Stimulated activated CD8-positive, alpha-beta memory T cell treated with anti-CD3 and anti-CD28 coated beads, Interleukin-7, amount 100 ng/mL, for 48 hours (primary cell): ENCODE measurements at regions not wholly inside any gene's neighbourhood (a gene's known extent, or its start where the extent isn't known, plus 50 kb on each side); places are given as distances from the start of the nearest gene placed in this dataset.
"Not testable (repeated sequence)": the region's sequence is repeated elsewhere in the genome, so short reads cannot be mapped to it uniquely, and the experiment has no call there.

Source experiments
- DNase-seq, 2 donors: peaks; one replicate each; pipeline ENCODE4 v3.0.0-alpha.2; 2020; ENCODE audit warnings: low read depth in 1 of 2; ENCODE audit errors: extremely low read depth in 1 of 2

GRCh38 chr22:34587357-34588356 lies 478.3 kb upstream of the ISX start:
- DNase-seq: no peak

DNA sequence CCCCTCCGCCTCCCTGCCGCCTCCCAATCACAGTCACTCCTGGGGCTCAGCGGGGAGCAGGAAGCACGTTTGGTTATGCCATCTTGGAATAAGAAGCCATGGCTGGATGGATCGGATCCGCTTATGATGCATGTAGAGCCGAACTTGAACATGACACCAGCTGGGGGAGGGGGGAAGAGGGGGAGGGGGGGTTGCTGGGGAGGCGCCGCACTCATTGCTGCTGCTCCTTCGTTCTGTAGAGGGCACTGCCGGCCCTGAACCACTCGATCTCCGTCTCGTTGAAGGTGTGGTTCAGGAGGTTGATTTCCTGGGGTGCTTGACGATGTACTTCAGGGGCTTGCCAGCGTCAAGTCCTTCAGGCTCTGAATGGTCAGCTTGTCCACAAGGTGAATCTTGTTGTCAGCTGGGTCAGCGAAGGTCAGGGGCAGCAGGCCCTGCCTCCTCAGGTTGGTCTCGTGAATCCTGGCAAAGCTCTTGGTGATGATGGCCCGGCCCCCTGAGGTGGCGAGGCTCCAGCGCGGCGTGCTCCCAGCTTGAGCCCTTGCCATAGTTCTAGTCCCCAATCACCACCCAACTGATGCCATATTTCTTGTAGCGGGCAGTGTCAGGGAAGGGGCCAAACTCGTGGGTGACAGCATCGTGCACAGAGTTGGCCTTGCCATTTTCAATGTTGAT lies 476.9 kb upstream of the ISX start:
- DNase-seq: no peak

DNA sequence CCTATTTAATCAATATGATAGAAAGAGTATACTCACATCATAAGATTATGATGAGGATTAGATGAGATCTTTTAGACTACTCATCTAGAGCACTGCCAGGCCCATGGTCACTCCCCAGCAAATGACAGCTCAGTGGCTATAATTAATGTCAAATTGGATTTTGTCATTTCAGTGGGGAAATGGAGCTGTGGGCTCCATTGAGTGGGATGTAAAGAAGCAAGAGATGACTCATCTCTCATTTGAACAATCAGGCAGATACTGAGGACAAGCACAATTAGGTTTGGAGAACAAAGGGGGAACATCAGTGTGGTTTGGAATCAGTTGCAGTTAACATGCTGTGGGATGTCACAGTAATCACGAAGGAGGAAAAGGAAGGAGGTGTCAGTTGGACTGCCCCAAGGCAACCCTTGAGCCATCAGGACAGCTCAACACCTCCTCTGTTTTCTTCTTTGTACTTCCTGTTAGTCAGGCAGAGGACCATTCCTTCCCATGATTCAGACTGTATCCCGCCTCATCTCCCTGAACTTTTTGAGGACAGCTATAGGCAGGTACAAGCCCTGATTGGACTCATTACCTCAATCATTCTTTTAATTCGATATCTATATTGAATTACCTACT lies 473.7 kb upstream of the ISX start:
- no peak for DNase-seq

DNA sequence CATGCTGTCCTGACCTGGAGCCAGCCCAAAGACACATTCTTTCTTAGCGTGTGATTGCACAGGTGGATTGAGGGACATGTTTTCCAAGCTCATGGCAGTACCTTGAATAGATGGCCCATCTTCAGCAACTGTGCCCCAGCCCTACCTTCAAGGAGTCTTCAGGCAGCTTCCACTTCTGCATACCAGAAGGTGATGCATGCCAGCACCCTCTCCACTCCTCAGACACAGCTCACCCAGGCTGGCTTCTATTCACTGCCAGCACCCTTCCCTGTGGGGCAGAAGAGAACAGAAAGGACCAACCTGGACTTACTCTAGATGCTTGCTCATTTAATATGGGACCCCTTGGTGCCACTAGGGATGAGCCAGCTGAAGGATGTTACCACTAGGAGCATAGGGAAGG lies 466.4 kb upstream of the ISX start:
- no peak for DNase-seq

DNA sequence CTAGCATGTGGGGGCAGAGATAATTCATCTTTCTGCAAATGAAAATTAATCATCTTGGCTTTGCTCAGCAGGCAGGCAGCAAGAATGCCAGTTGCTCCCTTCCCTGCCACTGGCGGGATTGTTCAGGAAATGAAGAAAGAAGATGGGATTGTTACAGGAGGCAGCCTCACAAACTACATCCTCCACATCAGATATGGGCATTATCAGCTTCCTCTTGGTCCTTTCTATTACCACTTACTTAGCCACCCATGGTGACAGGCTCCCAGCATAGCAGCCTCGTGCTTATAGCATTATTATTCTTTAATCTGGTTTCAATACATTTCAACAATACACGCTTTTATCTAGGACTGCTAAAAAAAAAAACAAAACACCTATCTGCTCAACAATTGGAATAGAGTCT lies 461.6 kb upstream of the ISX start:
- no peak for DNase-seq

DNA sequence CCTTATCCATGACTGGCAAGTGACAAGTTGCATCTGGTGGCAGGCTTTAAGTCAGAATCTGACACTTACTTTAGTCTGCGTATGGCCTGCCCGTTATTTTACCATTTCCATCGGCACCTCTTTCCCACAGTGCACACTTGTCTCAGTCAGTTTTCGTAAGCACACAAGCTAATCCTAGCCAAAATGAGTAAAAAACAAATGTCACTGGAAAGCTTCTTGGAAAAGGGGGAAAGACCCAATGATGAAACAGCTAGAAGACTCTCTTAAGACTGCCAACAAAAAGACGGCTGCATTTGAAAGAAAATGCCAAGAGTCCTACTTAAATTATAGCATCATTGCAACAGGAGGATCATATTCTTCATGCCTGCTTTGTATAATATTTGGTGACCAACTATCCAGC lies 457.9 kb upstream of the ISX start:
- DNase-seq: no peak

DNA sequence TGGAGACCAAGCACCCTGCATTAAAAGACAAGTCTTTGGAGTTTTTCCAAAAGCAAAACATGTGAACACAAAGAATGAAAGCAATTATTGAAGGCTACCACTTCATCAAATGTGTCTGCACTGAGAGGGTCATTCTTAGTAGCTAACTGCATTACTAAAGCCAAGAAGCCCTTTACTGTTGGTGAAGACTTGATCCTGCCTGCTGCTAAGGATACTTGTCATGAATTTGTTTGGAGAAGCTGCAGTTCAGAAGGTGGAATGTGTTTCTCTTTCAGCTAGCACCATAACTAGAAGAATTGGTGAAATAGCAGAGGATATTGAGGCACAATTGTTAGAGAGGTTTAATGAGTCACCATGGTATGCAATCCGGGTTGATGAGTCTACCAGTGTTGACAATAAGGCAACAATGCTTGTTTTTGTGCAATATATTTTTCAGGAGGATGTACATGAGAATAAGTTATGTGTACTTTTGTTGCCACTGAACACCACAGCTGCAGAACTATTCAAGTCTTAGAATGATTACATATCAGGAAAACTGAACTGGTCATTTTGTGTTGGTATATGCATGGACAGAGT lies 457.3 kb upstream of the ISX start:
- DNase-seq: no peak

DNA sequence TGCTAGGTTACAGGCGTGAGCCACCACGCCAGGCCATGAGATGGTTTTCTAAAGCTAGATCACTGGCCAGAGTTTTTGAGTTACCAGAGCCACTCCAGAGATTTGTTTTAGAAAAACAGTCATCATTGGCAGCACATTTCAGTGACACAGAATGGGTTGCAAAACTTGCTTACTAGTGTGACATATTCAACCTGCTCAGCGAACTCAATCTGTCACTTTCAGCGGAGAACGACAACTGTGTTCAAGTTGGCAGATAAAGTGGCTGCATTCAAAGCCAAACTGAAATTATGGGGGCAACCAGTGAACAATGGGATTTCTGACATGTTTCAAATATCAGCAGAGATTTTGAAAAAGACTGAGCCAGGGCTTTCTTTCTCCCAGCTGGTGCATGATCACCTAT lies 456.3 kb upstream of the ISX start:
- no peak for DNase-seq

GRCh38 chr22:34620161-34620560 lies 445.8 kb upstream of the ISX start:
- DNase-seq: no peak

GRCh38 chr22:34620832-34621231 lies 445.1 kb upstream of the ISX start:
- no peak for DNase-seq

- DNase-seq: no peak
Measured at GRCh38 chr22:34622602-34623001, 443.4 kb upstream of the ISX start.

DNA sequence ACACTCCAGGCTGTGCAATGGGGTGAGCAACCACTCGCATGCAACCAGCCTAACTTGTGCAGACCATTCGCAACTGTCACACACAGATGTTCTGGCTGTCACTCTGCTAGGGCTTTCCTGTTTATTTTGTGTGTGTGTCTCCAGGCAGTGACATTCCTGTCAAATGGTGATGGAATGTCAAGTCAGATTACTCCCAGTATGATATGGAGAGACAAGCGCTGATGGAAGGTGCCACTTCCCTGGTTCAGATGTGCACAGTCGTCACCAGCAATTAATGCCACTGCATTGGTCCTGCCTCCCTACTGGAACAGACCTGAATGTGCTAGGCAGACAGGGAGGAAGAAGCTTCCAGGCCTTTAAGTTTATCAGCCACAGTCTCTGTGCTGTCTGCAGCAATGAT lies 442.4 kb upstream of the ISX start:
- no peak for DNase-seq

DNA sequence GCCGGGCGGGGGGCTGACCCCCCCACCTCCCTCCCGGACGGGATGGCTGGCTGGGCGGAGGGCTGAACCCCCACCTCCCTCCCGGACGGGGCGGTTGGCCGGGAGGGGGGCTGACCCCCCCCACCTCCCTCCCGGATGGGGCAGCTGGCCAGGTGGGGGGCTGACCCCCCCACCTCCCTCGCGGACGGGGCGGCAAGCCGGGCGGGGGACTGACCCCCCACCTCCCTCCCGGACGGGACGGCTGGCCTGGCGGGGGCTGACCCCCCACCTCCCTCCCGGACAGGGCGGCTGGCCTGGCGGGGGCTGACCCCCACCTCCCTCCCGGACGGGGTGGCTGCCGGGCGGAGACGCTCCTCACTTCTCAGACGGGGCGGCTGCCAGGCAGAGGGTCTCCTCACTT lies 440.1 kb upstream of the ISX start:
- not testable (repeated sequence) for DNase-seq

GRCh38 chr22:34638128-34638527 lies 427.8 kb upstream of the ISX start:
- no peak for DNase-seq

- DNase-seq: no peak
Measured at GRCh38 chr22:34639911-34640310, 426.0 kb upstream of the ISX start.

DNA sequence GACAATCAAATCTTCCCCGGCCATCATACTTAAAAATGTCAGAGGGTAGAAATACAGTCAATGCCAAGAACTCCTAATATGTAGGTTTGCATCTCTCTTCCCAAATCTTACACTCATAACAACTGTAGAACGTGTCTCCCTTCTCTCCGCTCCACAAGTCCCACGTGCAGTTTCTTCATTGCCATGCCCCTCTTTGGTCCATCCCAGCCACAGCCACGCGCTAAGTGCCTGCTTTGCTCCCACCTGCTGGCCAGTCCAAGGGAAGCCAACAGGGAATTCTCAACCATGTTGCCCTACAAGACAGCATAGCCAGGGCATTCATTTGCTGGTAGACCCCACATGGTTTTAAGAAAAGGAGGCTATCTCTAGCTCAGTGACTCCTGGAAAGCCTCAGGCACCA lies 420.6 kb upstream of the ISX start:
- DNase-seq: no peak

GRCh38 chr22:34669001-34669400 lies 397.0 kb upstream of the ISX start:
- no peak for DNase-seq

DNA sequence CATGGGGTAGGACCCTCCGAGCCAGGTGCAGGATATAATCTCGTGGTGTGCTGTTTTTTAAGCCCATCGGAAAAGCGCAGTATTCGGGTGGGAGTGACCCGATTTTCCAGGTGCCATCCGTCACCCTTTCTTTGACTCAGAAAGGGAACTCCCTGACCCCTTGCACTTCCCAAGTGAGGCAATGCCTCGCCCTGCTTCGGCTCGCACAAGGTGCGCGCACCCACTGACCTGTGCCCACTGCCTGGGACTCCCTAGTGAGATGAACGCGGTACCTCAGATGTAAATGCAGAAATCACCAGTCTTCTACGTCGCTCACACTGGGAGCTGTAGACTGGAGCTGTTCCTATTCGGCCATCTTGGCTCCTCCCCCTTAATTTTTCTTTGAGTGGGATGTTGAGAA lies 382.9 kb upstream of the ISX start:
- not testable (repeated sequence) for DNase-seq

GRCh38 chr22:34684278-34684677 lies 381.7 kb upstream of the ISX start:
- not testable (repeated sequence) for DNase-seq

- no peak for DNase-seq
Measured at GRCh38 chr22:34687116-34687515, 378.8 kb upstream of the ISX start.

- DNase-seq: no peak
Measured at GRCh38 chr22:34688825-34689224, 377.1 kb upstream of the ISX start.
